GM19397 (cell line): ENCODE measurements at regions not wholly inside any gene's neighbourhood (a gene's known extent, or its start where the extent isn't known, plus 50 kb on each side); places are given as distances from the start of the nearest gene placed in this dataset.
"Not testable (repeated sequence)": the region's sequence is repeated elsewhere in the genome, so short reads cannot be mapped to it uniquely, and the experiment has no call there.

Source experiments
- ATAC-seq: cut with Tn5 transposase; IDR thresholded peaks from one replicate; pipeline ENCODE4 v1.9.1; 2021; ENCODE audit warnings: mild to moderate bottlenecking, moderate library complexity; ENCODE audit not compliant: unreplicated experiment

DNA sequence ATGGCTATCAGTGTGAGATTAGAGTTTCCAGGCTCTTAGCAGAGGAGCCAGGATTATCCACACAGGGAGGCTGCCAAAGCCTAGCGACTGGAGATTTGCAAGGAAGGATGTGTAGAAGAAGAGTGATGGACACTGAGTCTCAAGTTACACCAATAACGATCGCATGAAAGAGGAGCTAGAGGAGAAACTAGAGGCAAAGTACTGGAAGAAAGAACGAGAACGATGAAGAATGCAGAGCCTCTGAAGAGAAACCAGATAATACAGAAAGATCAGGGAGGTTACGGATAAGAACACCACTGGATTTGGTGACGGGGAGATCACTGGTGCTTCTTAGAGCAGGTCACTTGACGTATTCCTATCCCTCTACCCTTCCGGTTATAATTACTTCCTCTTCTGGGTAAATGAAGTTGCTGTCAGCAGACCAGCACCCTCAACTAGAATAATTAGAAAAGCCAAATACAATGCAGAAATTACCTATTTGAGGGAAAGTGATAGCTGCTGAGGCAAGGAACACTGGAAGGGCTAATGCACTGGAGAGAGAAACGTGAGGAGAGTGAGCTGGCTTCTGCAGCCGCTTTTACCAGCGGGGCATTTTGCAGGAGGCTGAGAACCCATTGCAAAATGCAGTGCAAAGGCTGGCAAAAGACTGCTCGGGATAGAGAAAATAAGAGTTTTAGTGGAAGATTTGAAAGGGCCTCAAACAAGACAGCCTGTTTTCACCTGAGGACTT, 93.1 kb upstream of the HIF1A start:
- ATAC-seq: no peak

DNA sequence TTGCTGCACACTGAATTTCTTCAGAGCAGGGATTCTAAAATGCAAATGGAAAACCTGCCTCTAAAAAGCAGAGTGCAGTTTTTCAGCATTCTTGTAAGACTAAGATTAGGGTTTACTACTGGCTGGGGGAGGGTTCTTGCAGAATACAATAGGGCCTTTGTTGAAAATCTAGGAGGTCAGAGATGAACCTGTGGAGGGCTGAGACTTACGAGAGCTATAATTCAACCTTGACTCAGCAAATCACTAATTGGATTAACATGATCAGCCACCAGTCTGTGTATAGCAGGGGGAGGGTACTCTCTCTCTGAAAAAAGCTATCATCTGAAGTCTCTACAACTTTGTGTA, 92.6 kb upstream of the HIF1A start:
- ATAC-seq: no peak

DNA sequence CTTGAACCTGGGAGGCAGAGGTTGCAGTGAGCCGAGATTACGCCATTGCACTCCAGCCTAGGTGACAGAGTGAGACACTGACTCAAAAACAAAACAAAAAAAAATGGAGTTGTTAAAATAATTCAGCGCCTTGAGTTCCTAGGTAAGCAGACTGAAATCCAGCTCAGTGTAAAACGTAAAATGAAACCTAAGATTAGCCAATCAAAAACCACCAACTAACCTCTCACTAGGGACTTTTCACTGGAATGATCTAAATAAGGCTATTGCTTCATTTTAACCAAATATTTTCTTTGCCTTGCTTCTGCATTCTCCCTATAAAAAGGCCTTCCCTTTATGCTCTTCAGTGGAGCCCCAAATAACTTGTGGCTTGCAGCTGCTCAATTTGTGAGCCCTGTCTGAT, 91.6 kb upstream of the HIF1A start:
- ATAC-seq: no peak

DNA sequence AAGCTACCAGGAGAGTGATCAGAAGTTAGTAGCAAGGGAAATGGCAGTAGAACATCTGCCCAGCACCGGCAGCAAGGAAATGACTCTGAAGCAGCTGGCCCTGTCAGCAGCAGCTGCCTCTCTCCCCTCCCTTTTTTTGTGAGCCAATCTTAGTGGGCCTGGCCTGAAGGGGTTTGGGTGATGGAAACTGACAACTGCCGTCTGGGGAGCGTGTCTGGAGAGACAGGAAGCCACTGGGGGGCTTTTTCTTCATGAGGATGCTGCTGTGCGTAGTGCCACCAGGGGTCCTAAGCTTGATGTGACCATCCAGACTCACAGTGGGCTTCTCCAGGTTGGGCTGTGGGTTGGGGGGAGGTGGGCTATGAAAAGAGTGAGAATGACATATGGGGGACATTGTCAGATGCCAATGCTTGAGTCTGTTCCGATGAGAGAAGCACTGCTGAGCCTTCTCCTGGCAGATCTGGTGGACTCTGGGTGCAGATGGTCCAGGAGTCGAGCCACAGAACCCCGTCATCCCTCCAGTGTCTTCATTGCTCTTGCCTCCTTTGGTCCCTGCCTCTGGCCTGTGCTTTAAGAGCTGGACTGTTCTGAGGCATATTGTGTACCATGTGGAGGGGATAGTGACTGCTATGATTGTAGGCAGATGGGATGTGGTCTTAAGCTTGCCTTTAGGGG, 87.6 kb upstream of the HIF1A start:
- ATAC-seq: no peak

DNA sequence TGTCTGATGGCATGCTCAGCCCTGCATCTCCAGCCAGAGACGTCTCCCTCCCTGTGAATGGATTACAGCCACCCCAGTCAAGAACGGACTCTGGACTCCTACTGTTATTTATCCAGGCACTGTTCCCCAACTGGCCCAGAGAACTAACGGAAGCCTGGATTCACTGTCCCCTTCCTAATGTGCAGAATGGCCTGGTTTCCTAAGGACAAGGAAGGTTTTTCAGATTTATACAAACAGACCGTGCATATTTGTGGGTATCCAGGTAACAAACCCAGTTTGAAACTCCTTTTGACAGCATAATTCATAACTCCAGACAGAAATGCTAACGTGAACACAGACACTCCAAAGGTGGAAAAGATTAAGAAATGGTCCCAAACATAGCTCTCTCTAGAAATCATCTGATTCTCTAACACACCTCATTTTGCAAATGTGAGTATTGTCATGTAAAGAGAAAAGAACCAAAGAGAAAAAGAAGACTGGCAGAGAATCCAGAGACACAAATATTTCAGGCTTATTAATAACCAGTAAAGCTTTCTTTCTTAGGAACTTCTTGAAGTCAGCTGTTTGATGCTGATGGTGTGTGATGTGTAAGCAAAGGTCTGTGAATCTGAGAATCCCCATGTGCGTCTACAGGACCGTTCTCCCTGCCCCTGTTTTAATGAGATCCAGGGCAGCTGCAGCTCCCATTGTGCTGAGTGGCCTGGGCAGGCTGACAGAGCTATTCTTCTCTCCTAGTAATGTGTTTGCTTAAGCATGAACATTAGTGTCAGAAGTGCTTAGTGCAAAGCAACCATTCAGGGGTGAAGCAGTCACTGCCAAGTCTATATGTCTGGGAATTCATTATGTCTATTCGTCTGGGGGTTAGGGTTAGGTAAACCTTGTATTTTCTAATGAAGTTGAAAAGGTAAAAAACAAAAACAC, 86.8 kb upstream of the HIF1A start:
- no peak for ATAC-seq

DNA sequence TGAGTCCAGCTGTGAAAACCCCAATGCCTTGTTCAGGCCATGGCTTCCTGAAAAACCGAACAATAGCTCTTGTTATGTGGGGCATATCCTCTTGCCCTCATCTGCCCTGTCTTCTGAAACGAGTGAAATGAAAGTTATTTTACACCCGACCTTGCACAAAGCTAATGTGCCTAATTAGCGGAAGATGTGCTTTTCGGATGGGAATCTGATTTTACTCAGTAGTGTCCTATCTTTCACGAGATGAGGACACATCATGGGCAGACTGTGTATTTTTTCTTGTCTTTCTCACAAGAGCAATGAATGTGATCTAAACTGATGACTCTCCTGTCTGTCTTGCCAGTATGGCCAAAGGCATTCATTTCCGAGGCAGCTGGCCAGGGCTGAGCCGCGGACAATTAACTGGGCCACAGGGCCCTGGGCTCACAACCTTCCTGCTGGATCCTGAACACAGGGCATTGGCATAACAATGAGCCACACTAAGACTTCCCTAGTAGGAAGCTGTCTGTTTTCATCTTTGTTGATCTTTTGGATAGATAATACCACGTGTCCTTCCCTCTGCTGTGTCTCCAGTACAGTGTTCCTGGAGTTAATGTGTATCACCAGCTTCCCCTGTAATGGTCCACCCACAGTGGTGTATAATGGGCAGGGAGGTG, 86.0 kb upstream of the HIF1A start:
- no peak for ATAC-seq

DNA sequence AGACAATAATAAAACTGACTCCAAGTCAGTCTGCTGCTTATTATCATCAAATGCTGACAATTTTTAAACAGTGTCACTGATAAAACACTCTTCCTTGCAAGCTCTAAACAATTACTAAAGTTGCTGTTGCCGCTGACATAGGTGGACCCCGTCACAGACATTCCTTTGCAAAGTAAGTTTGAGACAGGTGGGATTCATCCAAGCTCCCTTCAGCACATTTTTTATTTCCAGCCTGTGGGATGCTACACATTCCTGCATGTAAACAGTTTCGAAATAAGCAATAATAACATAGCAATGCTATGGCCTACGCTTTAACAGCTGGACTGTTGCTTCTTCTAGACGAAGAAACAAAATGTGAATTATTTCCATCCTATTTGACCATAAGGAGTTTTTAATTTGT, 85.4 kb upstream of the HIF1A start:
- no peak for ATAC-seq

DNA sequence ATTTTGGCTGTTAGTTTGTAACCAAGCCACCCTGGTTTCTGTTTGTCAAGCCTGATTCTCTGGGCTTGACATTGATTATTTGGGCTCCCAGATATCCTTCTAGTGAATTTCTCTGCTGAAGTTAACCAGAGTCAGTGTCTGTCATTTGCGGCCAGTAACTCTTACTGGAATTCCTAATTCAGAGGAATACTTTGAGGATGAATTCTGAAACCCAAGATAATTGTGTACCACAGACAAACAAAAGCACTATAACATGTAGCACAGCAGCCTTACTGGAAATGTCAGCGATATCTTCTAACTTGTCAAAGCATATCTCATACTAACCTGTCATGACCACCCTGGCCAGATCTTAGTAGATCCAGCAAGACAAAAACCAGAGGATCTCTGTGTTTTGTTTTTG, 84.4 kb upstream of the HIF1A start:
- ATAC-seq: no peak

DNA sequence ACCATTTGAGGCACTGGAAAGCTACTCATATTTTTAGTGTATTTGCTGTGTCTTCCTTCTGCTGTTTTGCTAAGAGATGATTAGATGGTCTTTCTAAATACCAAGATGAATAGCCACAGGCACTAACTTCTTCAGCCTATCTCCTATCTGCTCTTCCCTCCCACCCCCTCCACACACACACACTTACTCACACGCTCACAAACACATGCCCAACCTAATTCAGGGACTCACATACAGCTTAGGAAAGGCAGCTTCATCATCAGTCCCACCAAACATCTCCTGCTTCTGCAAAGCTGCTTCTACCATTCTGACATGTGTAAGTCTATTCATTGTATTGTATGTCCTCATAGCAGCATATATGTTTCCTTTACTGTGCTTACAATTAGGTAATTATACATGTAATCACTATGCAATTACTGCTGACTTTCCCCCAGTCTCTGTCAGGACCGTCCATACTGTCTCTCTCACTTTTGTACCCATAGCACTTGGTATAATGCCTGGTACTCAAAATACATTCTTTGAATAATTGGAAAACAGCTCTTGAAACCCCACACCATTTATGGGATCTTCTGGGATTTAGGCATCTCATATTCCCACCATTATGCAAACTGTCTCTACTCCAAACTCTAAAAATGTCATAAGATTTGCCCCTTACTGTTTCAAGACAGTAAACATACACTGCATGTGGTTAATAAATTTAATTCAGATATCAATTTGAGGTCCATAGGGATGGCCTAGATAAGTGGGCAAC, 83.3 kb upstream of the HIF1A start:
- ATAC-seq: no peak

DNA sequence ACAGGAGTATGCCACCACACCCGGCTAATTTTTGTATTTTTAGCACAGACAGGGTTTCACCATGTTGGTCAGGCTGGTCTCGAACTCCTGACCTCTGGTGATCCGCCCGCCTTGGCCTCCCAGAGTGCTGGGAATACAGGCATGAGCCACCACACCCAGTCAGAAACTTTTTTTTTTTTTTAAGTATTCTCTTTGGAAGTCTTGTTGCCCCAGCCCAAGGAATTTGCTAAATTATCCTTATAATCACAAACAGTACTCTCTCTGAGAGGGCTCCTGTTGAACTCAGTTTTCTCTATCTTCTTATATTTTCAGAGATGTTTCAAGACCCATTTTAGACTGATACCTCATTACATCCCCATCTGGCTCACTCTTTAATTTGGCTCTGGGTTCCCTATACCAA, 82.3 kb upstream of the HIF1A start:
- not testable (repeated sequence) for ATAC-seq

DNA sequence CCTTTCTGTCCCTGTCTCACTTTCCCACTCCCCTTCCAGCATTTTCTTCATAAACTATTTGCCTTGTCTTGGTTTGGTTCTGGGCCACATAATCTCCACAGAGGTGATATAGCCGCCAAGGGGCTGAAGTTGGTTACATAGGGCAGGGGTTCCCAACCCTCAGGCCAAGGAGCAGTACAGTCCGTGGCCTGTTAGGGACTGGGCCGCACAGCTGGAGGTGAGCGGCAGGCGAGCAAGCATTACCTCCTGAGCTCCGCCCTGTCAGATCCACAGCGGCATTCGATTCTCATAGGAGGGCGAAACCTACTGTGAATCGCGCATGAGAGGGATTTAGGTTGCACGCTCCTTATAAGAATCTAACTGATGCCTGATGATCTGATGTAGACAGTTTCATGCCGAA, 80.6 kb upstream of the HIF1A start:
- no peak for ATAC-seq

DNA sequence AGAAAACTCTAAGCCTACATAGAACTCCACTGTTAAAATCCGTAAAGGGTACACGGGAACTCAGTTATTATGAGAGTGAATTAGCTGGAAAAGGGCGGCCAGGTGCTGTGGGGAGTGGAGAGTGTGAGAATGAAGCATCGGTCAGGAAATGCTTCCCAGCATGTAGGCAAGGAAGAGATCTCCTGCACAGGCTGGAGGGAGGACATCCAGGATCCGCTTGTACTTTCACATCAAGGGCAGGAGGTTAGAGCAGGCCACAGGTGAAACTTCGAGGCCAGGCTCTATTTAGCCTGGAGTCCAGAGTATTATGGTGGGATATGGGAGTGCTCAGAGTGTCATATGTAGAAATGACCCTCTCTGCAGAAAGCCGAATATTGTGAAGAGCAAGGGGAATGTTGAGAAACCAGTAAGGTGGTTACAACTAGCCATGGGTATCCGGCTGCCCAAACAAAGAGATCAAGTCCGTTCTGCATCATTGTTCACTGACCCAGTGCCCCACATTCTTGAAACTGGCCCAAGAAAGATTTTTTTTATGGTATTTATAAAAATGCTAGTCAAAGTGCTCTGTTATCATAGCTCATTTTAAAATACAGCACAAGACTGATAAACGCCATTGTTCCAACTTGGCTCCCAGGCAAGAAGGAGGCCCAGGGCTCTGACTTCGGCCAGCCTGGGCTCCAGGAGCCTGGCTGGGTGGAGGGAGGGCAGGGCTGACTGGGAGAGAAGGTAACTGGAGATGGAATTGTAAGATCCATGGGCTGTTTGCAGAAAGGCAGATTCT, 79.4 kb upstream of the HIF1A start:
- ATAC-seq: no peak

DNA sequence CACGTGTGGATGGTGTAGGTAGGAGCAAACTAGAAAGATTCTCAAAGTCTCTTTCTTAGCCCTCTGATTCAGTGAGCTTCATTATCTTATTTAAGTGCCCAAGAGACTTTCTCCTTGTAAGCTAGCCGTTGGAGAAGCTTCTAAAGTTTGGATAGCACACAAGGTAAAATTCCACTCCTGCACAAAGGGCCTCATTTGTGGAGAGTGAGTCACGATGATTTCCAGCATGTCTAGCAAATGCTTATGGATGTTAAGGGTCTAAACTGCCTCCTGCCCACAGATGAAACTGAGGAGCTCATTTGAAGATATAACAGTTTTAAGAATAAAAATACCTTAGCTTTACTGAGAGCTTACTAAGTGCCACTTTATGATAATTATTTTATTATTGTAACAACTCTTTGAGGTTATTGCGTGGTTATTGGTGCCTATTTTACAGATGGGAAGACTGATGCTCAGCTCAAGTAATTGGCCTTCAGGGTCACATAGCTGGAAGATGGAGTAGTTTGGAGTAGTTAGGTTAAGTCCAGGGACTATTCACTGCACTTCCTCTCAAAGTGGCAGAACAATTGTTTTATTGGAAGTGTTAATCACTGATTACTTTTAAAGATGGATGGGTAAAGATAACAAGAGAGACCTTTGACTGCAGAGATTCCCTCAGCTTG, 78.7 kb upstream of the HIF1A start:
- no peak for ATAC-seq

DNA sequence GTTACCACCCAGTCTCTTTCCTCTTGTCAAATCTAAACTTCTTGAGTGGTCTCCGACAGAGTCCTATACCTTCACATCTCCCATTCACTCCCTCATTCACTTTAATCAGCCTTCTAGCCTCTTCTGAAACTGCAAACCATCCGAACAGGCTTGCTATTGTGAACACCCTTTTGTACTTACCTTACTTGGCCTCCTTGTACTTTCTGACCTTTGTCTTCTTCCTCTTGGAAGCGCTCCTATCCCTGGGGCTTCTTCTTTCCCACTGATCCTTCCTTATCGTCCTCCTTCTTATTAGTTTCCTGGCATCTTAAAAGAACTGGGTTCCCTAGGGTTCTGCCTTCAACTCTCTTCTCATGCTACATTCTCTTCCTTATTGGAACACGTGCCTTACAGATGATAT, 76.9 kb upstream of the HIF1A start:
- no peak for ATAC-seq

DNA sequence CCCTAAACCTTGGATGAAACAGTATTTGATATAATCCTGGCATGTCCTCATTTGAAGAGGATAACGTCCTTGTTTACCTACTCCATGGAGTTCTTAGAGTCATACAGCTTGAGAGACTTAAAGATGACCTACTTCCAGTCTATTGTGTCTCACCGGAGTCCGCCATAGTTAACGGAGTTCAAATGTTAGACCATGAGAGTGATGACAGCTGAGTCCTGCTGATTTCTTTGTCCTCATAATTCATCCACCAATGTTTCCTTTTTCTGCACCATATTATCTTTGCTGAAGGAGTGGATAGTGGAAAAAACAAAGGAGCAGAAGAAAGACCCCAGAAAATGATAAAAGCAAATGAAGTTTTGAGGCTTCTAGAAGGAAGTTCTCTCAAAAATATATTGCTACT, 75.8 kb upstream of the HIF1A start:
- no peak for ATAC-seq

DNA sequence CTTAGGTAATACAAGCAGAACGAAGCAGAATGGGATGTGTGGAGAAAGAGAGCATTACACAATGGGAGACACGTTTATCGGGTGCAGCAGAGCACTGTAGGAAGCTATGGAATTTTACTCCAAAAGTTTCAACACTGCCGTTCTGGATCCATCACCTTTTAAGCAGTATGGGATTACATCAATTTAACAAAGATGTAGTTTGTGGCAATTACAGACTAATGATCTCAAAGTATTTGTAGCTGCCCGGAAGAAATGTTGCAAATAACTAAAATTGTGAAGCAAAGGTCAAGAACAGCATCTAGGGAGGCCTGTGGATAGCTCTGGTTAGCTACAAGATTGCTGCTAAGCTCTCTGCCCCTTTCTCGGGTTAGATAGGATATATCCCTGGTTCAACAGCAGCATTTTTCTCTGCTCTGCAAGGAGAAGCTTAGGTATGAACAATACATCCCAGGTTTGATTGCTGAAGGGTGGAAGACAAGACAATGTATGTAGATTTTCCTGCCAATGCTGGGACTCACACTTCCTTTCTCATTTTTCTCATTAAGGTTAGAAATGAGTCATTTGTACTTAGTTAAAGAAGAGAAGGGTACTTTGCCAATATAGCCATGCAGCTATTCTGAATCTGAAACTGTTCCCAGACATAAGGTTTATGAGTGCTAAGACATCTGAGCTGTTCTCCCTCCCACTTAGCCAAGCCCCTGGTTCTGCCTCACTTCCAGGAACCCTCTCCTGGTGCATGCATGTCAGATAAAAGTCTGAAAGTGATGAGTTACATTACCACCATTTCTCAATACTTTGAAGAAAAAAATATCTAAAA, 75.0 kb upstream of the HIF1A start:
- ATAC-seq: no peak

DNA sequence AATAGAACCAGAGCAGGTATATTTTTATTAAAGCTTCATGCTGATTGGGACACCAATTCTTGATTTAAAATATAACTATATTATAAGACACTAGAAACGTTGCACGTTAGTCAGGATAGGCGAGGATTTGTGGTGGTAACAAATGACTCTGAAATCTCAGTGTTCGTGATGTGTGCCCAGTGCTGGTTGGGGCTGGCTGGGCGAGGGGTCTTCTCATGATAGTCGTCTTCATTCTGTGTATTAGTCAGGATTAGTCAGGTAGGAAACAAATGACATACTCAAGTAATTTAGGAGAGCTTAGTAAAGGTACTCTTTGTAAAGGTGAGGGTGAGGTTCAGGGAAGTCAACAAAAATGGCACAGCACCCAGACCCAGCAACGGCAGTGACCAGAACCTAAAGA, 73.9 kb upstream of the HIF1A start:
- ATAC-seq: no peak

DNA sequence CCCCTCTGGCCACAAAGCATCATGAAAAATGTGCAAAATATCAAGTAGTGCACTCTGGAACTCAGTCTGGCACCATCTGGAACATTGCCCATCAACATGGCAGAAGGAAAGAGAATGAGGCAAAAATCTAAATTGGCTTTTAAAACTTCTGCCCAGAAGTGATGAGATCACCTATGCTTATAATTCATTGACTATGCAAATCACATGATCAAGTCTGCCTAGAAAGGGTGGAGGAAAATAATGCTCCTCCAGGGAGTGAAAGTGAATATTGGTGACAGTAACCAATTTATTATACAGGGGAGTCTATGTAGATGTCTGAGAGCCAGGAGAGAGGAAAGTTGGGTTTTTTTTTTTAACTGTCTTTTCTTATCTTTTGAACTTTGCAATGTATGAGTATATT, 73.3 kb upstream of the HIF1A start:
- ATAC-seq: no peak

DNA sequence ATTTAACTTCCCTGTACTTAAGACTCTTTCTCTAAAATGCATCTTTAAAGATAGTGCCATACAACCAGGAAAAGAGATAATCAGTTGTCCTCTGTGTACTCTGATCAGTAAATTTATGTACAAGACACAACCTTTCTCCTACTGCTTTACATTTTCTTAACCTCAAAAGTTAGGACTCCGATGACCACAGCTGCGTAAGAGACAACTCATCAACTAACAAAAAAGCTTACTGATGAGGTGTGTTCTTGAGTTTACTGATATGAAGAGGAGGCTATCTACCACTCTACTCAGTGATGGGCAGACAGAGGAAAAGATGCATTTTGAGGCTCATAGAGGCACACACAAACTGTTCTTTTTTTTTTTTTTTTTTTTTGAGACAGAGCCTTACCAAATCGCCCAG, 71.4 kb upstream of the HIF1A start:
- no peak for ATAC-seq
